Stimulated activated CD4-positive, alpha-beta T cell treated with anti-CD3 and anti-CD28 coated beads, Interleukin-12 subunit alpha, Interleukin-12 subunit beta, amount 100 ng/mL, for 24 hours (primary cell): ENCODE measurements at regions not wholly inside any gene's neighbourhood (a gene's known extent, or its start where the extent isn't known, plus 50 kb on each side); places are given as distances from the start of the nearest gene placed in this dataset.
"Not testable (repeated sequence)": the region's sequence is repeated elsewhere in the genome, so short reads cannot be mapped to it uniquely, and the experiment has no call there.

Experiments
- DNase-seq, 2 experiments: peaks; one replicate each; pipeline ENCODE4 v3.0.0-alpha.2; 2020; ENCODE audit warnings: low read depth in 2 of 2

GRCh38 chr6:159594106-159594749 is 98.8 kb downstream of the SOD2 start:
- peak in 1 of 2 experiments; percentile 1 for DNase-seq

GRCh38 chr6:159590835-159591234 is 102.2 kb downstream of the SOD2 start:
- no peak for DNase-seq

GRCh38 chr6:159586684-159587083 is 106.4 kb downstream of the SOD2 start:
- no peak for DNase-seq

GRCh38 chr6:159582736-159583135 is 110.3 kb downstream of the SOD2 start:
- DNase-seq, result no peak

- no peak for DNase-seq
These were observed 114.4 kb downstream of the SOD2 start for GRCh38 chr6:159578629-159579028.

GRCh38 chr6:159577564-159577963 is 115.5 kb downstream of the SOD2 start:
- DNase-seq, result no peak

GRCh38 chr6:159572439-159573110 is 120.5 kb downstream of the SOD2 start:
- no peak for DNase-seq

GRCh38 chr6:159565181-159565710 is 127.8 kb downstream of the SOD2 start:
- no peak for DNase-seq

GRCh38 chr6:159564456-159564855 is 128.6 kb downstream of the SOD2 start:
- DNase-seq, result no peak

- no peak for DNase-seq
These were observed 136.0 kb downstream of the SOD2 start for GRCh38 chr6:159557031-159557430.

- no peak for DNase-seq
These were observed 137.8 kb downstream of the SOD2 start for GRCh38 chr6:159555082-159555875.

GRCh38 chr6:159541296-159541695 is 151.7 kb downstream of the SOD2 start:
- DNase-seq, result no peak

GRCh38 chr6:159540883-159541282 is 152.2 kb downstream of the SOD2 start:
- DNase-seq, result no peak

GRCh38 chr6:159540152-159540551 is 152.9 kb downstream of the SOD2 start:
- no peak for DNase-seq

- DNase-seq, result not testable (repeated sequence)
These were observed 155.0 kb downstream of the SOD2 start for GRCh38 chr6:159538031-159538430.

- no peak for DNase-seq
These were observed 157.2 kb downstream of the SOD2 start for GRCh38 chr6:159535656-159536350.

GRCh38 chr6:159533568-159533967 is 159.5 kb downstream of the SOD2 start:
- DNase-seq, result no peak

- no peak for DNase-seq
These were observed 160.0 kb downstream of the SOD2 start for GRCh38 chr6:159533016-159533415.

GRCh38 chr6:159532155-159532554 is 160.9 kb downstream of the SOD2 start:
- DNase-seq, result no peak

GRCh38 chr6:159529934-159530333 is 163.1 kb downstream of the SOD2 start:
- DNase-seq, result no peak

- DNase-seq, result no peak
These were observed 165.7 kb downstream of the SOD2 start for GRCh38 chr6:159527351-159527750.
